ENCODE measurements at regions not wholly inside any gene's neighbourhood (a gene's known extent, or its start where the extent isn't known, plus 50 kb on each side); places are given as distances from the start of the nearest gene placed in this dataset.

- no peak for DNase-seq (ENCODE audit: low read depth, low spot score)
- no peak overlapping the region for H3K4me3 ChIP-seq (ENCODE audit: low read depth, low read length)
- H3K9me3 ChIP-seq (ENCODE audit: control insufficient read depth, insufficient read depth, low read length) = peaks cover 3% of the 10 kb centered on the region; the same call in 1 of the 2 replicates
- ChIA-PET CTCF (no interaction called here), POLR2A (no interaction called here)
- peaks cover 4% of the 10 kb centered on the region for H3K27me3 ChIP-seq (ENCODE audit: control insufficient read depth, insufficient read depth, low read length)
- no peak overlapping the region for H3K27ac ChIP-seq (ENCODE audit: low read depth, low read length)
- TF ChIP-seq, protein P1, sequence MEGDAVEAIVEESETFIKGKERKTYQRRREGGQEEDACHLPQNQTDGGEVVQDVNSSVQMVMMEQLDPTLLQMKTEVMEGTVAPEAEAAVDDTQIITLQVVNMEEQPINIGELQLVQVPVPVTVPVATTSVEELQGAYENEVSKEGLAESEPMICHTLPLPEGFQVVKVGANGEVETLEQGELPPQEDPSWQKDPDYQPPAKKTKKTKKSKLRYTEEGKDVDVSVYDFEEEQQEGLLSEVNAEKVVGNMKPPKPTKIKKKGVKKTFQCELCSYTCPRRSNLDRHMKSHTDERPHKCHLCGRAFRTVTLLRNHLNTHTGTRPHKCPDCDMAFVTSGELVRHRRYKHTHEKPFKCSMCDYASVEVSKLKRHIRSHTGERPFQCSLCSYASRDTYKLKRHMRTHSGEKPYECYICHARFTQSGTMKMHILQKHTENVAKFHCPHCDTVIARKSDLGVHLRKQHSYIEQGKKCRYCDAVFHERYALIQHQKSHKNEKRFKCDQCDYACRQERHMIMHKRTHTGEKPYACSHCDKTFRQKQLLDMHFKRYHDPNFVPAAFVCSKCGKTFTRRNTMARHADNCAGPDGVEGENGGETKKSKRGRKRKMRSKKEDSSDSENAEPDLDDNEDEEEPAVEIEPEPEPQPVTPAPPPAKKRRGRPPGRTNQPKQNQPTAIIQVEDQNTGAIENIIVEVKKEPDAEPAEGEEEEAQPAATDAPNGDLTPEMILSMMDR (IDR thresholded peaks at IDR 0.05; ENCODE audit: low read depth, low read length) = no peak
These were observed 164.4 kb downstream of the DDX1 start for GRCh38 chr2:15756011-15756550.

DNA sequence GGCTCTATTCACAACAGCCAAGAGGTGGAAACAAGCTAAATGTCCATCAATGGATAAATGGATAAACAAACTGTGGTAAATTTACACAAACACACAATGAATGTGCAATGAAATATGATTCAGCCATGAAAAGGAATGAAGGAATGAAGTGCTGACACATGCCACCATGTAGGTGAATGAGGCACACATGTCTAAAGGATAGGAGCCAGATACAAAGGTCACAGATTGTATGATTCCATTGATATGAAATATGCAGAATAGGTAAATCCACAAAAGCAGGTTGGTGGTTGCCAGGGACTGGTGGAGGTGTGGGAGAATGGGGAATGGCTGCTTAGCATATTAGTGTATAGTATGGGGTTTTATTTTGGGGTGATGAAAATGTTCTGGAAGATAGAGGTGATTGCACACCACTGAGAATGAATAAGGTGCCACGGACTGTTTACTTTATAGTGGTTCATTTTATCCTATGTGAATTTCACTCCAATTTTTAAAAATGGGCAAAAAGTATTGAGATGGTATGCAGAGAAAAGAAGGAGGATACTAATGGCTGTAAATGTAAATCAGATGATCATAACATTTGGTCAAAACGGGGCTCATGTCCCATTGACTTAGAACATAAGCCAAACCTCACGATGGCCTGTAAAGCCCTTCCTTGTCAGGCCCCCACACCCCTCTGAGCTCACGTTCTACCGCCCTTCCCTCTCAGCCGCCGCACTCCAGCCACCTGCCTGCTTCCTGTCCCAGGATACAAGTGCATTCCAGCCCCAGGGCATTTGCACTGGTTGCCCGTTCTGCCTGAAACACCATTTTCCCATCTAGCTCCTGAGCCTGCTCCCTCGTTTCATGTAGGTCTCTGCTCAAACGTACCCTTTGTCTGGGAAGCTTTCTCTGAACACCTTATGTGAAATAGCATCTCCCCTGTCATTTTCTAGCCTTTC lies 165.5 kb downstream of the DDX1 start:
- ChIA-PET CTCF (no interaction called here), POLR2A (no interaction called here)
- Histone ChIP-seq H3K9me3 (ENCODE audit: control insufficient read depth, insufficient read depth, low read length) (peaks cover 3% of the 10 kb centered on the region; the same call in 1 of the 2 replicates), H3K4me3 (ENCODE audit: low read depth, low read length) (no peak overlapping the region), H3K27ac (ENCODE audit: low read depth, low read length) (no peak overlapping the region), H3K27me3 (ENCODE audit: control insufficient read depth, insufficient read depth, low read length) (peaks cover 1% of the 10 kb centered on the region)
- TF ChIP-seq, protein P1 (IDR thresholded peaks at IDR 0.05; ENCODE audit: low read depth, low read length) = no peak
- DNase-seq (ENCODE audit: low read depth, low spot score) = no peak

DNA sequence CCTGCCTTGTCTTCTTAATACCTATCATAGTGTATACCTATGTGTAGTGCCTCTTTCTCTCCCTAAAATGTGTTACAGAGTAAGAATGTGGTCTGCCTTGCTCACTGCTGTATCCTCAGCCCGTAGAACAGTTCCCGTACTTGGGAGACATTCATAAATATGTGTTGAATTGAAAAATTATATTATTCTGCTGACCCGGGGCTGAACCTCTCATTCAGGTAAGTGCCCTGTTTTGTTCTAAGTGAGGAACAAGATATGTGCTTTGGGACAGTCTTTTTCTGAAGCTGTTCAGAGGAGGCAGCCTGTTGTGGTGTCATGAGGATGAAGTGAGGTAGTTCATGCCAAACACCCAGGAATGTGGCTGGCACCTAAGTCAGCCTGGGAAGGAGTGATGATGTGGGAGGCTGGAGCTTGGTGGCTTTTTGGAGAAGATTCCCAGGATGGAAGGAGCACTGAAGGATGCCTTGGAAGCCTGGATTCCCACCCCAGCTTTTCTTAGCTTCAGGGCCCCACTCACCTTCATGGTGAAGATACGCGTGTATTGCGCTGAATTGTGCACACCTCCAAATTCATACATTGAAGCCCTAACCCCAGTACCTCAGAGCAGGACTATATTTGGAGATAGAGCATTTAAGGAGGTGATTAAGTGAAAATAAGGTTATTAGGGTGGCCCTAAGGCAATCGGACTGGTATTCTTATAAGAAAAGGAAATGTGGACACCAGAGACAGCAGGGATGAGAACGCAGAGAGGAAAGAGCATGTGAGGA lies 166.3 kb downstream of the DDX1 start:
- H3K4me3 ChIP-seq (ENCODE audit: low read depth, low read length) = no peak overlapping the region
- TF ChIP-seq, protein P1 (IDR thresholded peaks at IDR 0.05; ENCODE audit: low read depth, low read length) = no peak
- H3K9me3 ChIP-seq (ENCODE audit: control insufficient read depth, insufficient read depth, low read length) = peaks cover 3% of the 10 kb centered on the region; the same call in 1 of the 2 replicates
- no peaks in the 10 kb centered on the region for H3K27me3 ChIP-seq (ENCODE audit: control insufficient read depth, insufficient read depth, low read length)
- CTCF ChIA-PET = no interaction called here
- no peak for DNase-seq (ENCODE audit: low read depth, low spot score)
- POLR2A ChIA-PET = no interaction called here
- no peak overlapping the region for H3K27ac ChIP-seq (ENCODE audit: low read depth, low read length)

- CTCF ChIA-PET = no interaction called here
- Histone ChIP-seq H3K27ac (ENCODE audit: low read depth, low read length) (no peak overlapping the region), H3K4me3 (ENCODE audit: low read depth, low read length) (no peak overlapping the region), H3K9me3 (ENCODE audit: control insufficient read depth, insufficient read depth, low read length) (peaks cover 3% of the 10 kb centered on the region; the same call in 1 of the 2 replicates), H3K27me3 (ENCODE audit: control insufficient read depth, insufficient read depth, low read length) (no peaks in the 10 kb centered on the region)
- no peak for DNase-seq (ENCODE audit: low read depth, low spot score)
- POLR2A ChIA-PET = no interaction called here
- TF ChIP-seq, protein P1 (IDR thresholded peaks at IDR 0.05; ENCODE audit: low read depth, low read length) = no peak
These were observed 167.2 kb downstream of the DDX1 start for GRCh38 chr2:15758848-15759247.

All from AG04450 (cell line).